WTC11 (cell line): ENCODE measurements at regions not wholly inside any gene's neighbourhood (a gene's known extent, or its start where the extent isn't known, plus 50 kb on each side); places are given as distances from the start of the nearest gene placed in this dataset.

Experiments used
- ATAC-seq: fragments of 200-7000 bp; cut with Tn5 transposase; 2 replicates; pipeline ENCODE4 v1.10.0; 2021; ENCODE audit warnings: mild to moderate bottlenecking, moderate library complexity
- CTCF ChIA-PET: fragments of 300-600 bp; sonication (Branson Sonifier 250); formaldehyde crosslinking; loops from one replicate; lab custom pipeline; 2021; ENCODE audit warnings: antibody characterized with exemption; lab: Charles Lee
- POLR2A ChIA-PET: fragments of 350-600 bp; sonication (Branson Sonifier 250); formaldehyde crosslinking; loops from one replicate; lab custom pipeline; 2021; ENCODE audit warnings: antibody characterized with exemption; lab: Charles Lee
- DNase-seq: peaks from one replicate; pipeline ENCODE4 v3.0.0; 2021; ENCODE audit warnings: low spot score
- H3K27ac Mint-ChIP-seq: 2 replicates; pipeline ENCODE4 v1.8.0; 2021; ENCODE audit warnings: mixed read lengths
- H3K27me3 Mint-ChIP-seq: 2 replicates; pipeline ENCODE4 v1.8.0; 2021; ENCODE audit warnings: low read depth, mild to moderate bottlenecking, moderate library complexity, mixed read lengths
- H3K36me3 Mint-ChIP-seq: 2 replicates; pipeline ENCODE4 v1.8.0; 2021; ENCODE audit warnings: mixed read lengths
- H3K4me1 Mint-ChIP-seq: 2 replicates; pipeline ENCODE4 v1.8.0; 2022; ENCODE audit warnings: mixed read lengths
- H3K4me3 Mint-ChIP-seq: 2 replicates; pipeline ENCODE4 v1.8.0; 2021; ENCODE audit warnings: mild to moderate bottlenecking, moderate library complexity, mixed read lengths
- H3K9me3 Mint-ChIP-seq: 2 replicates; pipeline ENCODE4 v1.8.0; 2021; ENCODE audit warnings: mixed read lengths
- ATF3 ChIP-seq: sonication (generic); formaldehyde crosslinking; conservative IDR thresholded peaks from 2 replicates; pipeline ENCODE4 v1.8.1; 2022; ENCODE audit warnings: mild to moderate bottlenecking, missing genetic modification reagents
- CBFB ChIP-seq: sonication (generic); formaldehyde crosslinking; IDR thresholded peaks from 2 replicates; pipeline ENCODE4 v1.8.1; 2022; ENCODE audit warnings: mild to moderate bottlenecking, low read depth, missing genetic modification reagents
- E2F5 ChIP-seq: sonication (generic); formaldehyde crosslinking; IDR thresholded peaks from 2 replicates; pipeline ENCODE4 v1.8.1; 2022; ENCODE audit warnings: mild to moderate bottlenecking, moderate library complexity, missing genetic modification reagents
- FOXJ3 ChIP-seq: sonication (generic); formaldehyde crosslinking; IDR thresholded peaks from 2 replicates; pipeline ENCODE4 v1.9.0; 2021; ENCODE audit warnings: missing genetic modification reagents, mild to moderate bottlenecking, borderline replicate concordance
- HMGXB4 ChIP-seq: sonication (generic); formaldehyde crosslinking; IDR thresholded peaks from 2 replicates; pipeline ENCODE4 v1.8.1; 2023; ENCODE audit warnings: mild to moderate bottlenecking, moderate library complexity, missing genetic modification reagents
- IRF2 ChIP-seq: sonication (generic); formaldehyde crosslinking; IDR thresholded peaks from 2 replicates; pipeline ENCODE4 v1.8.0; 2022; ENCODE audit warnings: low read depth, missing genetic modification reagents, borderline replicate concordance
- JUN ChIP-seq: sonication (generic); formaldehyde crosslinking; IDR thresholded peaks from 2 replicates; pipeline ENCODE4 v1.8.0; 2023; ENCODE audit warnings: mild to moderate bottlenecking, missing genetic modification reagents
- KAT7 ChIP-seq: sonication (generic); formaldehyde crosslinking; IDR thresholded peaks from 2 replicates; pipeline ENCODE4 v1.8.1; 2023; ENCODE audit warnings: missing genetic modification reagents, mild to moderate bottlenecking, borderline replicate concordance
- MAX ChIP-seq: sonication (generic); formaldehyde crosslinking; IDR thresholded peaks from 2 replicates; pipeline ENCODE4 v1.8.0; 2022; ENCODE audit warnings: mild to moderate bottlenecking, missing genetic modification reagents
- PRDM15 ChIP-seq: sonication (generic); formaldehyde crosslinking; IDR thresholded peaks from 2 replicates; pipeline ENCODE4 v1.8.0; 2022; ENCODE audit warnings: missing genetic modification reagents
- RELA ChIP-seq: sonication (generic); formaldehyde crosslinking; IDR thresholded peaks from 2 replicates; pipeline ENCODE4 v1.8.1; 2022; ENCODE audit warnings: missing genetic modification reagents, mild to moderate bottlenecking, borderline replicate concordance
- RORB ChIP-seq: fragments of 250-450 bp; sonication (Bioruptor Pico); IDR thresholded peaks from 2 replicates; pipeline ENCODE4 v1.9.0; 2021; ENCODE audit warnings: mild to moderate bottlenecking
- STAT6 ChIP-seq: sonication (generic); formaldehyde crosslinking; conservative IDR thresholded peaks from 2 replicates; pipeline ENCODE4 v1.8.1; 2023; ENCODE audit warnings: mild to moderate bottlenecking, low read depth, missing genetic modification reagents, moderate library complexity
- USF1 ChIP-seq: sonication (generic); formaldehyde crosslinking; IDR thresholded peaks from 2 replicates; pipeline ENCODE4 v1.8.0; 2022; ENCODE audit warnings: mild to moderate bottlenecking, missing genetic modification reagents
- ZBTB21 ChIP-seq: sonication (generic); formaldehyde crosslinking; IDR thresholded peaks from 2 replicates; pipeline ENCODE4 v1.8.1; 2023; ENCODE audit warnings: mild to moderate bottlenecking, missing genetic modification reagents, borderline replicate concordance
- ZMAT4 ChIP-seq: fragments of 250-450 bp; sonication (Bioruptor Pico); IDR thresholded peaks from 2 replicates; pipeline ENCODE4 v1.9.0; 2021; ENCODE audit warnings: mild to moderate bottlenecking
- ZNF121 ChIP-seq: sonication (generic); formaldehyde crosslinking; IDR thresholded peaks from 2 replicates; pipeline ENCODE4 v1.8.0; 2023; ENCODE audit warnings: missing genetic modification reagents
- ZNF219 ChIP-seq: sonication (generic); formaldehyde crosslinking; IDR thresholded peaks from 2 replicates; pipeline ENCODE4 v1.8.0; 2023; ENCODE audit warnings: missing genetic modification reagents, mild to moderate bottlenecking, borderline replicate concordance
- ZNF281 ChIP-seq: sonication (generic); formaldehyde crosslinking; IDR thresholded peaks from 2 replicates; pipeline ENCODE4 v1.8.0; 2023; ENCODE audit warnings: mild to moderate bottlenecking, missing genetic modification reagents
- ZNF532 ChIP-seq: fragments of 250-450 bp; sonication (Bioruptor Pico); IDR thresholded peaks from 2 replicates; pipeline ENCODE4 v1.9.0; 2021; ENCODE audit warnings: mild to moderate bottlenecking, borderline replicate concordance

GRCh38 chr13:112132142-112132541 lies 65.2 kb downstream of the SOX1 start:
- POLR2A ChIA-PET: no interaction called here
- Mint-ChIP-seq H3K27ac (no peak overlapping the region), H3K4me1 (no peaks in the 10 kb centered on the region), H3K27me3 (peaks cover 9% of the 10 kb centered on the region; the same call in 1 of the 2 replicates), H3K36me3 (no peaks in the 10 kb centered on the region), H3K4me3 (no peak overlapping the region), H3K9me3 (no peaks in the 10 kb centered on the region)
- CTCF ChIA-PET: no interaction called here
- ATAC-seq (no peak), DNase-seq (no peak)
- TF ChIP-seq KAT7 (no peak), ZMAT4 (no peak), PRDM15 (CRISPR knock-in tag) (no peak), ZNF532 (CRISPR knock-in tag) (no peak), RELA (CRISPR knock-in tag) (no peak), HMGXB4 (CRISPR knock-in tag) (no peak), E2F5 (CRISPR knock-in tag) (no peak), ZNF121 (no peak), ZBTB21 (CRISPR knock-in tag) (no peak), ATF3 (no peak), ZNF219 (CRISPR knock-in tag) (no peak), USF1 (CRISPR knock-in tag) (no peak), IRF2 (CRISPR knock-in tag) (no peak), ZNF281 (CRISPR knock-in tag) (no peak), FOXJ3 (no peak), STAT6 (no peak), MAX (CRISPR knock-in tag) (no peak), CBFB (CRISPR knock-in tag) (no peak), RORB (CRISPR knock-in tag) (no peak), JUN (CRISPR knock-in tag) (no peak)
